Heart left ventricle (tissue), 16 donors: ENCODE measurements at regions not wholly inside any gene's neighbourhood (a gene's known extent, or its start where the extent isn't known, plus 50 kb on each side); places are given as distances from the start of the nearest gene placed in this dataset.

Source experiments
- ATAC-seq, 4 donors: fragments of 200-7000 bp; cut with Tn5 transposase; one replicate each; pipeline ENCODE4 v1.9.1; 2020 to 2022; ENCODE audit warnings: moderate library complexity in 4 of 4, mild to moderate bottlenecking in 3 of 4, moderate number of reproducible peaks in 1 of 4
- DNase-seq, 5 donors: peaks; one replicate each; pipeline ENCODE4 v3.0.0-alpha.2; 2020
- H3K27ac ChIP-seq, 12 donors: fragments of 200-600 bp; sonication (generic) in 4 of 12; one replicate each; pipeline versions ENCODE4 v1.5.0 to v1.8.0; 2016 to 2022; ENCODE audit warnings: mild to moderate bottlenecking in 2 of 12
- H3K27me3 ChIP-seq, 9 donors: fragments of 200-600 bp; sonication (generic) in 2 of 9; one replicate each; pipeline versions ENCODE4 v1.5.1 to v1.8.0; 2016 to 2022; ENCODE audit warnings: mild to moderate bottlenecking in 3 of 9
- H3K36me3 ChIP-seq, 9 donors: fragments of 200-600 bp; sonication (generic) in 2 of 9; one replicate each; pipeline versions ENCODE4 v1.5.0 to v1.8.0; 2018 to 2022; ENCODE audit warnings: mild to moderate bottlenecking in 2 of 9
- H3K4me1 ChIP-seq, 12 donors: fragments of 200-600 bp; sonication (generic) in 4 of 12; one replicate each; pipeline versions ENCODE4 v1.5.0 to v1.8.0; 2016 to 2022; ENCODE audit warnings: mild to moderate bottlenecking in 3 of 12
- H3K4me3 ChIP-seq, 12 donors: fragments of 200-600 bp; sonication (generic) in 4 of 12; one replicate each; pipeline versions ENCODE4 v1.5.0 to v1.8.0; 2017 to 2022; ENCODE audit warnings: mild to moderate bottlenecking in 9 of 12, moderate library complexity in 4 of 12
- H3K9me3 ChIP-seq, 12 donors: fragments of 200-600 bp; sonication (generic) in 4 of 12; one replicate each; pipeline versions ENCODE4 v1.5.0 to v1.8.0; 2016 to 2022; ENCODE audit warnings: mild to moderate bottlenecking in 1 of 12
- CTCF ChIP-seq, 12 donors: fragments of 200-600 bp; sonication (generic) in 4 of 12; IDR thresholded peaks; one replicate each; pipeline versions ENCODE4 v1.5.0 to v1.8.0; 2018 to 2022; ENCODE audit warnings: antibody characterized with exemption in 12 of 12, mild to moderate bottlenecking in 5 of 12
- POLR2A ChIP-seq, 2 donors: fragments of 450-650 bp; IDR thresholded peaks; one replicate each; pipeline ENCODE4 v1.6.1; 2017; ENCODE audit warnings: antibody characterized with exemption in 2 of 2, mild to moderate bottlenecking in 2 of 2, moderate library complexity in 2 of 2
- WGBS, 4 donors: extraction: QIAGEN DNeasy Blood & Tissue Kit in 2 of 4; methylation state at CpG; one replicate each; pipeline versions ENCODE4 v1.1.5 to v1.1.7; 2013 to 2018; 5-methylcytosine and 5-hydroxymethylcytosine counted together
- intact Hi-C, 10 donors: fragments of 100-400 bp; cut with DNase I; formaldehyde crosslinking; loops; one replicate each; pipeline versions ENCODE4 v1.11.1 to v1.14.2; 2022
- donor health status: ischemic (EF 13 %, LVEDD 7.1; RV severe dilation, severe dysfunction).
- donor health status: healthy with polysubstance abuse.
- donor health status: DM: no; HTN: yes; CAD: no.
- donor health status: DM: no; HTN: no; CAD: no.
- donor health status: ischemic (EF 25% LVEDD 6.9; RV normal size, moderate dysfunction).
- donor health status: ischemic (EF 25% LVEDD 5.7; RV mildly dilated, moderate dysfunction).
- donor health status: healthy.
- donor health status: DM: yes; HTN: yes; CAD: no.
- donor health status: ischemic (EF 35%, LVEDD 5.7; RV mildly dilated, moderate dysfunction).
- donor health status: nonischemic (EF 11% LVEDD 7.7; RV severe dilation, severe dysfunction).
- donor health status: DM: yes; HTN: yes; CAD: no.
- donor health status: PGD.
- donor health status: ischemic (EF 29% LVEDD 5.4; RV normal size, mild dysfunction).
- donor health status: nonischemic (EF 23%, LVEDD 6.1; RV moderate dilation, normal function).

GRCh38 chr6:9848094-9848493 is 566.8 kb downstream of the TFAP2A start:
- no peak for DNase-seq
- Histone ChIP-seq H3K36me3 (no peaks in the 10 kb centered on the region), H3K4me3 (no peak overlapping the region), H3K27me3 (no peaks in the 10 kb centered on the region), H3K4me1 (no peaks in the 10 kb centered on the region), H3K27ac (no peak overlapping the region), H3K9me3 (peaks cover 0 to 52% (median 32%) of the 10 kb centered on the region in 12 donors)
- 51 to 72% (median 61%) methylated on average over 1 of the region's 1 CpG for WGBS, 4 donors
- intact Hi-C loops, result no loop called here
- TF ChIP-seq POLR2A (IDR thresholded peaks at IDR 0.05) (no peak), CTCF (IDR thresholded peaks at IDR 0.05) (no peak)
- ATAC-seq, result no peak

- no peak overlapping the region for H3K4me3 ChIP-seq
- TF ChIP-seq CTCF (IDR thresholded peaks at IDR 0.05) (no peak), POLR2A (IDR thresholded peaks at IDR 0.05) (no peak)
- 45 to 56% (median 53%) methylated on average over 9 of the region's 9 CpGs for WGBS, 4 donors
- ATAC-seq (no peak), DNase-seq (no peak)
- no peaks in the 10 kb centered on the region for H3K4me1 ChIP-seq
- no peaks in the 10 kb centered on the region for H3K27me3 ChIP-seq
- peaks cover 0 to 22% (median 12%) of the 10 kb centered on the region in 12 donors for H3K9me3 ChIP-seq
- no peaks in the 10 kb centered on the region for H3K36me3 ChIP-seq
- intact Hi-C loops, result no loop called here
- no peak overlapping the region for H3K27ac ChIP-seq
Measured at GRCh38 chr6:9841886-9842725, 572.8 kb downstream of the TFAP2A start.

GRCh38 chr6:9834233-9834632 is 580.6 kb downstream of the TFAP2A start:
- intact Hi-C loops, result no loop called here
- Histone ChIP-seq H3K4me3 (no peak overlapping the region), H3K27ac (no peak overlapping the region), H3K4me1 (no peaks in the 10 kb centered on the region), H3K9me3 (peaks cover 0 to 8% (median 0%) of the 10 kb centered on the region in 12 donors), H3K27me3 (no peaks in the 10 kb centered on the region), H3K36me3 (no peaks in the 10 kb centered on the region)
- no peak for DNase-seq
- WGBS, 4 donors, result 57 to 68% (median 58%) methylated on average over 4 of the region's 4 CpGs
- ATAC-seq, result no peak
- TF ChIP-seq POLR2A (IDR thresholded peaks at IDR 0.05) (no peak), CTCF (IDR thresholded peaks at IDR 0.05) (no peak)

- H3K27ac ChIP-seq, result no peak overlapping the region
- intact Hi-C loops, result no loop called here
- H3K9me3 ChIP-seq, result peaks cover 0 to 8% (median 0%) of the 10 kb centered on the region in 12 donors
- H3K4me1 ChIP-seq, result no peaks in the 10 kb centered on the region
- no peak for DNase-seq
- no peak overlapping the region for H3K4me3 ChIP-seq
- no peaks in the 10 kb centered on the region for H3K27me3 ChIP-seq
- no peak for ATAC-seq
- no peaks in the 10 kb centered on the region for H3K36me3 ChIP-seq
- no peak for TF ChIP-seq POLR2A (IDR thresholded peaks at IDR 0.05)
- no peak for TF ChIP-seq CTCF (IDR thresholded peaks at IDR 0.05)
Measured at GRCh38 chr6:9831783-9832182, 583.1 kb downstream of the TFAP2A start.
